Dermis blood vessel endothelial cell (primary cell): ENCODE measurements at regions not wholly inside any gene's neighbourhood (a gene's known extent, or its start where the extent isn't known, plus 50 kb on each side); places are given as distances from the start of the nearest gene placed in this dataset.
A peak's percentile ranks its signal among the peaks of the same experiment; 100 is the strongest.
"Not testable (repeated sequence)": the region's sequence is repeated elsewhere in the genome, so short reads cannot be mapped to it uniquely, and the experiment has no call there.

Experiments
- DNase-seq: peaks from one replicate; pipeline ENCODE4 v3.0.0; 2010

- not testable (repeated sequence) for DNase-seq
Observed at GRCh38 chr7:136114467-136114866, 137.3 kb upstream of the MTPN start.

- DNase-seq: not testable (repeated sequence)
Observed at GRCh38 chr7:136109037-136109436, 131.9 kb upstream of the MTPN start.

- no peak for DNase-seq
Observed at GRCh38 chr7:136105191-136105590, 128.0 kb upstream of the MTPN start.

GRCh38 chr7:136104269-136104603 lies 127.1 kb upstream of the MTPN start:
- no peak for DNase-seq

DNA sequence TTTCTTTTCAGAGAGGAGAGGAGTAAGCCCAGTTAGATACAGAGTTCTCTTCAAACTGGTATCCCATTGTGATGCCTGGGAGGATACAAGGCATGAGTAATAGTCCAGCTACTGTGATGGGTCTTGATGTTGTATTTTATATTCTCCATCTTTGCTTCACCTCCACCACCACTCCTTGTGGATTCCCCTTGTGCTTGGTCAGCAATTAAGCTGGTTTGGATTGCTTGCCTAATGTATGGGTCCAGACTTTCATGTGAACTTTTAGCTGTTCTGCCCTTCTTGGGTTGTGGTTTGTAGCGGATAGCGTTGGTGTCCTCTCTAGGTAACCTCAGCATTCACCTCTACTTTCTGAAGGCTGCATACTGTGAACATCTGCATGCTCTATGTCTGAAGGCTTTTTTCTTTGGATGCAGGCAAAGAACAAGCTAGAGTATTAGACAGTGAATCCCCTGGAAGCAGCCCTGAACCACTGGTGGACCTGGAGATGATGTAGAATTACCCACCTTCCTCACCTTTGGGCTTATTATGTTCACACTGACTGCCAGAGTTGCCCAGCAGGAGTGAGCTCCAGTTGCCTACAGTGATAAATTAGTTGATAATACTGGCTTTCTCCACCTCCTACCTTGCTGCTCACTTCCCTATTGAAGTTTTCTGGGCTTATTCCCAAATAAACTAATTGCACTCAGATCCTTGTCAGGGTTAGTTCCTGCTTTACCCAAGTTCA lies 126.5 kb upstream of the MTPN start:
- DNase-seq: no peak

DNA sequence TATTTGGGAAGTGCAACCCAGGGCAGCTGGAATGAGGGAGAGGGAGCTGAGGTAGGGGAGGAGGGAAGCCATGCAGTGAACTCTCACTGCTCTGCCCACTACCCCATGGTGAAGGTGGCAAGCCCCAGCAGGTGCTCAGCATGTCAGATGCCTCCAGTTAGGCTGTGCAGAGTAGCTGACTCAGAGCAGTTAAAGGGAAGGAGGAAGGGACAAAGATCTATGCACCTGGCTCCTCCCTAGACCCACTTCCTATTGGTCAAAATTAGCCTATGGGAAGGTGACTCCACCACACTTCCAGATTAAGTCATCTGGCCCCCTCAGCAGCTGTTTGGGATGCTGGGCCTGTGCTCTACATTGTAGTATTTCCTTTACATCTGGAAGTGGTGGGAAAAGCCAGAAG lies 125.7 kb upstream of the MTPN start:
- no peak for DNase-seq

- DNase-seq: not testable (repeated sequence)
Observed at GRCh38 chr7:136092714-136093113, 115.6 kb upstream of the MTPN start.

- no peak for DNase-seq
Observed at GRCh38 chr7:136087881-136088280, 110.7 kb upstream of the MTPN start.

DNA sequence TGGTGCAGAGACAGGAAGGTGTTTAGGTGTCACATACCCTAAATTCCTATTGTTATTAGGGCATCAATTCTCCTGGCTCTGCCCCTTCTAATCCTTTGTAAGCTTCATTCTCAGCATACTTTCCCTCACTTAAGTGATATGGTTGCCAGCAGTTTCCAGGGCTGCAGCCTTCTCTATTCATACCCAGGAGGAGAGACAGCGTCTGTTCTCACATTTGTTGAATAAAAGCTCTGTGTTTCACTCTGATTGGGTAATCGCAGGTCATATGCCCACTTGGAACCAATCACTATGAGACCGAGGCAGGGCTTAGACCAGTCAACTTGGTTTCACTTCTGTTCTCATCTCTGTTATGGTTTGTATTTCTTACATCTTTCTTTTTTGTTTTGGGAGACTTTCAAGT lies 109.6 kb upstream of the MTPN start:
- peak; percentile 73 for DNase-seq

DNA sequence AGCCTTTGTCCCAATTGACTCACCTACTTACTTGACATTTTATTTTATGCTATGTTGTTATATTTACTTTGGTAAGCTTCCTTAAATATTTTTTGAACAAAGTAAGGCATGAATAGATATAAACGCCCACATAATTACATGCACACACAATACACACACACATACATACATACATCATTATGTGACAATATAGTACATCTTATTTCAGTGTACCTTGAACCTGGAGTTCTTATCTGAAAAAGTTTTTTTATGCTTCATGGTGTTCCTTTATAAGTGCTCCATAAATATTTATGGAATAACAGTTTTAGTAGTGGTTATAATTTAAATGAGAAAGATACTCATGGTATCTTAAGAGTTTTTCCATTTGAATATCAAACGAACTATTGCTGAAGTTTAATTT lies 102.8 kb upstream of the MTPN start:
- DNase-seq: no peak

DNA sequence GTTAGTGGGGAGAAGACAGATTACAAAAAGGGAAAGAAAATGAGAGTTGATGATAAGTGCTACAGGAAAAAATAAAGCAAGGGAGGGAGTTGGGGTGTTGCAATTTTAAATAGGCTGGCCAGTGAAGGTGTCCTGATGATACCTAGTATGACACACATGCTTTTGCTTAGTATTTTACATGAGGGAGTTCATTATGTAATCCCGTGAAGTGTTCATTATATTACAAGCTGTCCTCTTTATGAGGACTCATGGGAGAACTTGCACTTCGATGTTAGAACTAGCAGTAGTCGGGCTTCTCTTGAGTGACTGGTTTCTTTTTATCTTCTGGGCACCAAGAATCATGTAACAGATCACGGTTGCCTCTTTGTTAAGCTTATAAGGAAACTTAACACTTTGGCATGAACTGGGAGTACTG lies 102.3 kb upstream of the MTPN start:
- no peak for DNase-seq

- no peak for DNase-seq
Observed at GRCh38 chr7:136079066-136079465, 101.9 kb upstream of the MTPN start.

DNA sequence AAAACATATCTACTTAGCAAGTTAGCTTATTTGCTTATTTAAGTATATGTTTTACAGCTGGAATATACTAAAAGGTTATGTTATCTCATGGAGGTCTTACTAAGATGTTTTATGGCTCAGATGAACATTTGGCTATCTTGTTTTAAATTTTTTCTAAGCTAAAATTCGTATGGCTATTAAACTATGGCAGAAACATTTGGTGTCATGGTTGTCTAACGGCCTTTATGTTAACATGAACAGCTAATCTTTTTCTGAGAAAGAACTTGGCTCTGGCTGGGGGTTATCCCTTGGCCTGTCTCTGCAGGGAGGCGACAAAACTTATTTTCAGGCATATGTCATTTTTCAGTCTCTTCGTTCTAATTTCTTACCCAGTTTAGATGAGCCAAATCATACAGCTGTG lies 101.5 kb upstream of the MTPN start:
- DNase-seq: no peak

DNA sequence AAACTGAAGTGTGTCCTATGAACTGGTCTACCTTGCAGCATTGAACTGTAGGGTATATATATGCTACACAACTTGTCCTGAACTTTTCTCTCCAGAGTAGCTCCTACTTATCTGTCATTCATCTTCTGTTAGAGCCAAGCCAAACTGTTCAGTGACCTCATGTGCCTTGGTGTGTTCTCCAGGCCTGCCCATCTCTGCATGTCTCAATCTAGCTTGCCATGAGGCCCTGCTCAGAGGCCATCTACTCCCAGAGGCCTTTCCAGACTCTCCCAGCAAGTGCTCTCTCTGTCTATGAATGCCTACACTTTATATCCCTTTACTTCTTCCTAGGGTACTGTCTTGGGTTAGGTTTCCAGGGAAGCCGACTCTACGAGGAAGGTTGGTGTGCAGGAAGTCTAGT lies 99.8 kb upstream of the MTPN start:
- no peak for DNase-seq

GRCh38 chr7:136074843-136075242 lies 97.7 kb upstream of the MTPN start:
- peak; percentile 8 for DNase-seq

DNA sequence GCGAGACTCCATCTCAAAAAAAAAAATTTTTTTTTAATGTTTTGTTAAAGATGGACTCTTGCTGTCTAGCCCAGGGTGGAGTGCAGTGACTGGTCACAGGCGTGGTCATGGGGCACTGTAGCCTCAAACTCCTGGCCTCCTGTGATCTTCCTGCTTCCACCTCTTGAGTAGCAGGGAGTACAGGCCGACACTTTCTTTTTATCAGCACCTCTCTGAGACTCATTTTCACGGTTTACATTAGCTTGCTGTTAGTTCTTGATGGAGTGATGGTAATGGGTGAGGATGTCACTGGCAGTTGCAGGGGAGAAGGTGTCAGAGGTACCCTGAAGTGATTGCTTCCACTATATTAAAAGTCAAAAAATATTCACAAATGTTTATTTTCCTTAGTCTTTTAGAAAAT lies 95.3 kb upstream of the MTPN start:
- no peak for DNase-seq

DNA sequence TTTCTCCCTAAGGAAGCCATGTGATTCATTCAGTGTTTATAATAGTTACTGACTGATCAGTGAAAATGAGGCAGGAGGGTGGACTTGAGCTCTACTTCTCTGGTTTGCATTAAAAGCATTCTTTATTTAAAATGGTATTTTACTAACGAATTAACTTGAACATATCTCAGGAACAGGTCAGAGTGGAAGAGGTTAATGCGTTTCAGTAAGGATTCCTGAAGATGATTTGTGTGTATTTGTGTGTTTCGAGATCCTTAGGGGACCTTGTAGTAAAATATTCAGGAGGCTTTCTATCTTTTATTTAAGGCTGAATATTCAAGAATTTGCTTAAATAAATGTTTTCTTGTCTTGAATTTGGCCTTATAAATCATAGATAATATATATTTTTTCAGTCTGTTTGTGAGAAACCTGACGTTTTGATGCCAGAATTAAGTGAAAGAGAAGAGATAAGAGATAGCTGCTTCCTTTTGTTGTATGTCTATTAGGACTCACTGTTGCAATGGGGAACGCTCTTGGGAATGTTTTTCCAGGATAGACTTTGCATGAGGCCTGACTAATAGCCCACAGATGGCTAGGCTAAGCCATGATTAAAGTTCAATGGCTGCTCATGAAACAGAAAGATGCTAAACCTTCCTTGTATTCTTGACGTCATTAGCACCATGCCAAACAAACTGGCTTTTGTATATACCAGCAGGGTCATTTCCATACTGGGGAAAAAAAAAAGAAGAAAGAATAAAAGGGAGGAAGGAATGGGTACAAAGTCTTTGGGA lies 93.8 kb upstream of the MTPN start:
- no peak for DNase-seq

- DNase-seq: no peak
Observed at GRCh38 chr7:136069840-136070529, 92.8 kb upstream of the MTPN start.

- no peak for DNase-seq
Observed at GRCh38 chr7:136067277-136067676, 90.1 kb upstream of the MTPN start.

- no peak for DNase-seq
Observed at GRCh38 chr7:136066304-136067143, 89.4 kb upstream of the MTPN start.

DNA sequence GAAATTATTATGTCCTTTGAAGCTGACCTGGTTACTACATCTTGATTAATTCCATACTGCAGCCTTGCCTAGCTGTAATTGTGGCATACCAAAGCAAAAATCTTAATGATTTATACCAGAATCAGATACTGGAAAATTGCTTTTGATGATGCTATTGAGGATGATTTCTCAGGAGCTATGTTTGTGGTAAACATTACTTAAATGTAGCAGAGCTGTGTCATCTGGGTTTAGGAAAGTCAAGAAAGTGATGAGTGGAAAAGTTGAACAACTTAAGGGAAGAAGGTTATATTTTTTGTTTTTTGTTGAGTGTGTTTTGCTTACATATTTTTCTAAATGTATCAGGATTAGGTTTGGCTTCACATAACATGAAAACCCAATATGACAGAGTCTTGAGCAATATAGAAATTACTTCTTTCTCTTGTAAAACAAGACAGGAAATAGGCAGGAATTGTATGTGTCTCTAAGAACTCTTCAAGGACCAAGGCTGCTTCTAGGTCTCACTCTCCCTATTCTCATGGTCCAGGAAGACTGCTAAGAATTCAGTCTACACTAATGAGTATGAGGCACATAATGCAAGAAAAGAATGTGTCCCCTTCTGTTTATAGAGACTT lies 87.6 kb upstream of the MTPN start:
- no peak for DNase-seq

DNA sequence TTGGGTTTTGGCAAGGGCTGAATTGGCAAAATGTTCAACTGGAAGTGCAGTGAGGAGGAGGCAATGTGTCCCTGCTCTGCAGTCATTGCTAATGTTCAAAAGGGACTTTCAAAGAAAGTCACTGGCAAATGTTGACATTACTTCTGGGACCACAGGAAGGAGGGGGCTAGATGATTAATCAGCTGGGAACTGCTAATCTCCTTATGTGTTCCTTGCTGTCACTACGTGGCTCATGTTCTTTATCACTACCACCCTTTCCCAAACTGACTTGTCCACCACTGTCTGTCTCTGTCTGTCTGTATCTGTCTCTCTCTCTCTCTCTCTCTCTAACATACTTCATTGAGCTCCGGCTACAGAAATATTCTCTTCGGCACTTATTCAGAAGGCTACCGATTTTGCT lies 86.9 kb upstream of the MTPN start:
- DNase-seq: no peak

DNA sequence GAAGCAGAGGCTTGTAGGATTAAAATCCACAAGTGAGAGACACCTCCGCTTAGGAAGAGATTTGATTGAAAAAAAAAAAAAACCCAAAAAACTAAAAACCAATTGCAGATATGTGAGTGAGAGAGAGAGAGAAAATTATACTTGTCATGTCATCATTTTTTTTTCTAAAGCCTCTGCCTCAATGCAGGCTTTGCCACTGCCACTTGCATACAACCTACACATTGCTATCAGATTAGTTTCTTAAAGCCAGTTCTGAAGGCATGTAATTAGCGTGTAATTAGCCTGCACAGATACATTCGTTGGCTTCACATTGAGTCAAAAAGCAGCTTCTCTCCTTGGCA lies 86.1 kb upstream of the MTPN start:
- DNase-seq: no peak
